ENCODE measurements at regions not wholly inside any gene's neighbourhood (a gene's known extent, or its start where the extent isn't known, plus 50 kb on each side); places are given as distances from the start of the nearest gene placed in this dataset.

DNA sequence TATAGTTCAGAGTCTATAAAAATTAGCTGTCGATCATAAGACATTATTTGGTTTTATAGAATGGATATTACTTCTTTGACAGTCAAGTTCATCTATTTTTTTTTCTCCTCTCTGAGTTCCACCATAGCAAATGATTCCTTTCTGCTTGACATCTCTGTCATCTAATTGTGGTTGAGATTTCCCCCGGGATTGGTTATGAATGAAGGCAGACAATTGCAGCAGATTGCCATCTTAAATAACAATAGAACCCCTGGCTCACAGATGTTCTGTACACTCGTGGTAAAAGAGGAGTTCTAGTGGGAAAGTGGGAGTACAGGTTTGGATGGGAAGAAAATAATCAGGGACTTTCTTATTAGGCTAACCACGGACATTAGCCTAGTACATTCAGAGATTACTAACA lies 292.1 kb upstream of the NRXN1 start (continued):
- TF ChIP-seq RUNX3 (IDR thresholded peaks at IDR 0.05; ENCODE audit: low read length) (no peak), PAX5 (IDR thresholded peaks at IDR 0.05; ENCODE audit: borderline replicate concordance, low read depth, low read length) (no peak), BMI1 (IDR thresholded peaks at IDR 0.05; ENCODE audit: borderline replicate concordance) (no peak)
- TF ChIP-seq, protein P1, sequence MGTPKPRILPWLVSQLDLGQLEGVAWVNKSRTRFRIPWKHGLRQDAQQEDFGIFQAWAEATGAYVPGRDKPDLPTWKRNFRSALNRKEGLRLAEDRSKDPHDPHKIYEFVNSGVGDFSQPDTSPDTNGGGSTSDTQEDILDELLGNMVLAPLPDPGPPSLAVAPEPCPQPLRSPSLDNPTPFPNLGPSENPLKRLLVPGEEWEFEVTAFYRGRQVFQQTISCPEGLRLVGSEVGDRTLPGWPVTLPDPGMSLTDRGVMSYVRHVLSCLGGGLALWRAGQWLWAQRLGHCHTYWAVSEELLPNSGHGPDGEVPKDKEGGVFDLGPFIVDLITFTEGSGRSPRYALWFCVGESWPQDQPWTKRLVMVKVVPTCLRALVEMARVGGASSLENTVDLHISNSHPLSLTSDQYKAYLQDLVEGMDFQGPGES (IDR thresholded peaks at IDR 0.05) = no peak

DNA sequence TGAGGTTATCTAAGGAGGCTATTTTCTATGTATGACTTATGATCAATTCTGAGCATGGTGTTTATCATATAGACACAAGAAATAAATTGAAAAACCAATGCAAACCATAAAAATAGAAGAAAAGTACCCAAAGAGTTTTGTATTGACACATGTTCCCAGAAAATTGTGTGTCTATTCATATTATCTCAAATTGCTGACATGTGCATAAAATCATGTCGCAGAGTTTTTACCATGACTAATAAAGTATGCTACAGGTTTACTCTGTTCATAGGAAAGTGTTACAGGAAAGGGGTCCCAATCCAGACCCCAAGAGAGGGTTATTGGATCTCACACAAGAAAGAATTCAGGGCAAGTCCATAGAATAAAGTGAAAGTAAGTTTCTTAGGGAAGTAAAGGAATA lies 290.7 kb upstream of the NRXN1 start:
- no peak overlapping the region for H3K9ac ChIP-seq (ENCODE audit: control insufficient read depth, insufficient read depth, low read length)
- WGBS (ENCODE audit: insufficient coverage, insufficient replicate concordance, low lambda C conversion rate, missing lambda C conversion rate) = 71% methylated on average over 1 of the region's 1 CpG
- H4K20me1 ChIP-seq (ENCODE audit: control insufficient read depth, insufficient read depth) = no peaks in the 10 kb centered on the region
- H3K27me3 ChIP-seq (replicated peaks in 1 of 2; ENCODE audit: control insufficient read depth in 2 of 2, insufficient read depth in 2 of 2, low read length in 1 of 2) = no peaks in the 10 kb centered on the region
- ChIA-PET SMC1A (ENCODE audit: uncharacterized antibody, unreplicated experiment) (interaction anchor here (0.5 kb wide), 1 partner anchor 130 kb away, joined by 3 read pairs; no protein-coding TSS in a partner anchor), RAD21 (ENCODE audit: unreplicated experiment) (no interaction called here), POLR2A (no interaction called here), CTCF (no interaction called here)
- DNase-seq (ENCODE audit: low read depth, low spot score) (no peak), FAIRE-seq (no peak), ATAC-seq (no peak)
- H3K9me3 ChIP-seq (replicated peaks; ENCODE audit: control insufficient read depth, insufficient read depth, low read length) = no peaks in the 10 kb centered on the region
- H3K79me2 ChIP-seq (ENCODE audit: control insufficient read depth, insufficient read depth, low read length) = no peaks in the 10 kb centered on the region
- H2AFZ ChIP-seq (ENCODE audit: control insufficient read depth, low read depth, low read length) = no peak overlapping the region
- H3K36me3 ChIP-seq (ENCODE audit: control insufficient read depth in 2 of 2, insufficient read depth in 2 of 2, low read length in 1 of 2) = no peaks in the 10 kb centered on the region
- in situ Hi-C loops (cut with MboI) (no loop called here), intact Hi-C loops (cut with micrococcal nuclease; ENCODE audit: unreplicated experiment) (no loop called here)
- no TSS peak for BruUV-seq (replicated peaks)
- H3K4me3 ChIP-seq = no peak overlapping the region
- H3K4me1 ChIP-seq (ENCODE audit: control insufficient read depth, insufficient read depth, low read length) = no peaks in the 10 kb centered on the region
- H3K4me2 ChIP-seq (ENCODE audit: control insufficient read depth, insufficient read depth) = no peak overlapping the region
- TF ChIP-seq ZBED1 (IDR thresholded peaks at IDR 0.05; ENCODE audit: borderline replicate concordance) = no peak
- TF ChIP-seq KAT2A (conservative IDR thresholded peaks at IDR 0.05; ENCODE audit: control insufficient read depth, low read depth, low read length) = no peak
- no peak for TF ChIP-seq POLR2A (IDR thresholded peaks at IDR 0.05; ENCODE audit: low read depth, low read length)
- no peak for TF ChIP-seq NR2F1 (conservative IDR thresholded peaks at IDR 0.05)
- TF ChIP-seq NR2C2 (IDR thresholded peaks at IDR 0.05; ENCODE audit: borderline replicate concordance, control insufficient read depth, insufficient read length, low read depth) = no peak
- TF ChIP-seq ZNF384 (IDR thresholded peaks at IDR 0.05; ENCODE audit: borderline replicate concordance, low read depth, low read length) = no peak
- TF ChIP-seq JUND (IDR thresholded peaks at IDR 0.05; ENCODE audit: low read depth, low read length) = no peak
- no peak for TF ChIP-seq KDM1A (IDR thresholded peaks at IDR 0.05; ENCODE audit: borderline replicate concordance)
- TF ChIP-seq MEF2A (IDR thresholded peaks at IDR 0.05; ENCODE audit: insufficient read depth, low read depth, low read length) = no peak
- TF ChIP-seq, protein P2, sequence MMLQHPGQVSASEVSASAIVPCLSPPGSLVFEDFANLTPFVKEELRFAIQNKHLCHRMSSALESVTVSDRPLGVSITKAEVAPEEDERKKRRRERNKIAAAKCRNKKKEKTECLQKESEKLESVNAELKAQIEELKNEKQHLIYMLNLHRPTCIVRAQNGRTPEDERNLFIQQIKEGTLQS (IDR thresholded peaks at IDR 0.05; ENCODE audit: borderline replicate concordance, extremely low read depth, low read depth, low read length) = no peak
- TF ChIP-seq, protein P3, sequence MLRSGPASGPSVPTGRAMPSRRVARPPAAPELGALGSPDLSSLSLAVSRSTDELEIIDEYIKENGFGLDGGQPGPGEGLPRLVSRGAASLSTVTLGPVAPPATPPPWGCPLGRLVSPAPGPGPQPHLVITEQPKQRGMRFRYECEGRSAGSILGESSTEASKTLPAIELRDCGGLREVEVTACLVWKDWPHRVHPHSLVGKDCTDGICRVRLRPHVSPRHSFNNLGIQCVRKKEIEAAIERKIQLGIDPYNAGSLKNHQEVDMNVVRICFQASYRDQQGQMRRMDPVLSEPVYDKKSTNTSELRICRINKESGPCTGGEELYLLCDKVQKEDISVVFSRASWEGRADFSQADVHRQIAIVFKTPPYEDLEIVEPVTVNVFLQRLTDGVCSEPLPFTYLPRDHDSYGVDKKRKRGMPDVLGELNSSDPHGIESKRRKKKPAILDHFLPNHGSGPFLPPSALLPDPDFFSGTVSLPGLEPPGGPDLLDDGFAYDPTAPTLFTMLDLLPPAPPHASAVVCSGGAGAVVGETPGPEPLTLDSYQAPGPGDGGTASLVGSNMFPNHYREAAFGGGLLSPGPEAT (IDR thresholded peaks at IDR 0.05; ENCODE audit: low read depth) = no peak
- TF ChIP-seq, protein P4, sequence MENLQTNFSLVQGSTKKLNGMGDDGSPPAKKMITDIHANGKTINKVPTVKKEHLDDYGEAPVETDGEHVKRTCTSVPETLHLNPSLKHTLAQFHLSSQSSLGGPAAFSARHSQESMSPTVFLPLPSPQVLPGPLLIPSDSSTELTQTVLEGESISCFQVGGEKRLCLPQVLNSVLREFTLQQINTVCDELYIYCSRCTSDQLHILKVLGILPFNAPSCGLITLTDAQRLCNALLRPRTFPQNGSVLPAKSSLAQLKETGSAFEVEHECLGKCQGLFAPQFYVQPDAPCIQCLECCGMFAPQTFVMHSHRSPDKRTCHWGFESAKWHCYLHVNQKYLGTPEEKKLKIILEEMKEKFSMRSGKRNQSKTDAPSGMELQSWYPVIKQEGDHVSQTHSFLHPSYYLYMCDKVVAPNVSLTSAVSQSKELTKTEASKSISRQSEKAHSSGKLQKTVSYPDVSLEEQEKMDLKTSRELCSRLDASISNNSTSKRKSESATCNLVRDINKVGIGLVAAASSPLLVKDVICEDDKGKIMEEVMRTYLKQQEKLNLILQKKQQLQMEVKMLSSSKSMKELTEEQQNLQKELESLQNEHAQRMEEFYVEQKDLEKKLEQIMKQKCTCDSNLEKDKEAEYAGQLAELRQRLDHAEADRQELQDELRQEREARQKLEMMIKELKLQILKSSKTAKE (IDR thresholded peaks at IDR 0.05; ENCODE audit: low read depth, poor library complexity, severe bottlenecking) = no peak
- no peak for TF ChIP-seq NR2C1 (IDR thresholded peaks at IDR 0.05)
- no peak for TF ChIP-seq SRF (IDR thresholded peaks at IDR 0.05; ENCODE audit: low read depth in 2 of 2, low read length in 2 of 2)
- no peak for TF ChIP-seq CREM (IDR thresholded peaks at IDR 0.05; ENCODE audit: low read depth)
- TF ChIP-seq MEF2B (IDR thresholded peaks at IDR 0.05; ENCODE audit: partially characterized antibody, poor library complexity, severe bottlenecking) = no peak
- H3K27ac ChIP-seq (ENCODE audit: control insufficient read depth, insufficient read depth) = no peak overlapping the region
